Peyer's patch (tissue), 4 donors: ENCODE measurements at regions not wholly inside any gene's neighbourhood (a gene's known extent, or its start where the extent isn't known, plus 50 kb on each side); places are given as distances from the start of the nearest gene placed in this dataset.

Experiments
- POLR2A ChIP-seq, 2 donors: fragments of 450-650 bp; IDR thresholded peaks; one replicate each; pipeline ENCODE4 v1.5.1; 2017; ENCODE audit warnings: antibody characterized with exemption in 2 of 2, mild to moderate bottlenecking in 2 of 2, moderate library complexity in 2 of 2
- TF ChIP-seq, protein P1 (sequence below), 6 experiments: fragments of 450-650 bp in 4 of 6; fragments of 200-600 bp in 2 of 6; sonication (generic) in 1 of 6; IDR thresholded peaks; one replicate each; pipeline ENCODE4 v1.5.1; 2017 to 2019; ENCODE audit warnings: antibody characterized with exemption in 6 of 6, mild to moderate bottlenecking in 3 of 6, moderate library complexity in 1 of 6

DNA sequence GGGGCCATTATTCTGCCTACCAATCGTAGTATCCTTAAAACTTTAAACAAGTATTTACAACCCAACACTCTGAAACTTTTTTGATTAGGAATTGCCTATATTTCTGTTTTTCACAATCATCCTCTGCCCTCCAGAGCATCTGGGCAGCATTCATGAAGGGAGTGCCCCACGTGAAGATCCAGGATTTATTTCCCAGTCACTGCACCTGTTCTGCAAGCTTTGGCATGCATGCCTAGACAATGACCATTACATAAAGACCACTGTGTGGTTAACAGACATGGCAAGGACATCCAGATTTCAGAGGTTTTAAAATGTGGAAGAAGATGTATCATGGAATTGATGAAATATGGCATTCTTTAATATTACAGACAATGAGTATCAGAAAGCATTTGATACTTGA lies 1083.8 kb downstream of the TBC1D22A start:
- TF ChIP-seq, protein P1, sequence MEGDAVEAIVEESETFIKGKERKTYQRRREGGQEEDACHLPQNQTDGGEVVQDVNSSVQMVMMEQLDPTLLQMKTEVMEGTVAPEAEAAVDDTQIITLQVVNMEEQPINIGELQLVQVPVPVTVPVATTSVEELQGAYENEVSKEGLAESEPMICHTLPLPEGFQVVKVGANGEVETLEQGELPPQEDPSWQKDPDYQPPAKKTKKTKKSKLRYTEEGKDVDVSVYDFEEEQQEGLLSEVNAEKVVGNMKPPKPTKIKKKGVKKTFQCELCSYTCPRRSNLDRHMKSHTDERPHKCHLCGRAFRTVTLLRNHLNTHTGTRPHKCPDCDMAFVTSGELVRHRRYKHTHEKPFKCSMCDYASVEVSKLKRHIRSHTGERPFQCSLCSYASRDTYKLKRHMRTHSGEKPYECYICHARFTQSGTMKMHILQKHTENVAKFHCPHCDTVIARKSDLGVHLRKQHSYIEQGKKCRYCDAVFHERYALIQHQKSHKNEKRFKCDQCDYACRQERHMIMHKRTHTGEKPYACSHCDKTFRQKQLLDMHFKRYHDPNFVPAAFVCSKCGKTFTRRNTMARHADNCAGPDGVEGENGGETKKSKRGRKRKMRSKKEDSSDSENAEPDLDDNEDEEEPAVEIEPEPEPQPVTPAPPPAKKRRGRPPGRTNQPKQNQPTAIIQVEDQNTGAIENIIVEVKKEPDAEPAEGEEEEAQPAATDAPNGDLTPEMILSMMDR (IDR thresholded peaks at IDR 0.05), result no peak
- TF ChIP-seq POLR2A (IDR thresholded peaks at IDR 0.05), result no peak
